GM12864 (cell line): ENCODE measurements at regions not wholly inside any gene's neighbourhood (a gene's known extent, or its start where the extent isn't known, plus 50 kb on each side); places are given as distances from the start of the nearest gene placed in this dataset.

Experiments used
- DNase-seq: peaks from one replicate; pipeline ENCODE4 v3.0.0-alpha.2; 2011; ENCODE audit warnings: low read depth
- H3K4me3 ChIP-seq: 2 replicates; pipeline ENCODE4 v1.5.1; 2011; ENCODE audit warnings: mild to moderate bottlenecking, low read depth, low read length, control low read depth
- TF ChIP-seq, protein P1 (sequence below): IDR thresholded peaks from 2 replicates; pipeline ENCODE4 v1.5.1; 2011; ENCODE audit warnings: low read depth, mild to moderate bottlenecking, moderate library complexity, low read length, control low read depth, inconsistent platforms; ENCODE audit errors: missing control alignments

- no peak for DNase-seq
- TF ChIP-seq, protein P1, sequence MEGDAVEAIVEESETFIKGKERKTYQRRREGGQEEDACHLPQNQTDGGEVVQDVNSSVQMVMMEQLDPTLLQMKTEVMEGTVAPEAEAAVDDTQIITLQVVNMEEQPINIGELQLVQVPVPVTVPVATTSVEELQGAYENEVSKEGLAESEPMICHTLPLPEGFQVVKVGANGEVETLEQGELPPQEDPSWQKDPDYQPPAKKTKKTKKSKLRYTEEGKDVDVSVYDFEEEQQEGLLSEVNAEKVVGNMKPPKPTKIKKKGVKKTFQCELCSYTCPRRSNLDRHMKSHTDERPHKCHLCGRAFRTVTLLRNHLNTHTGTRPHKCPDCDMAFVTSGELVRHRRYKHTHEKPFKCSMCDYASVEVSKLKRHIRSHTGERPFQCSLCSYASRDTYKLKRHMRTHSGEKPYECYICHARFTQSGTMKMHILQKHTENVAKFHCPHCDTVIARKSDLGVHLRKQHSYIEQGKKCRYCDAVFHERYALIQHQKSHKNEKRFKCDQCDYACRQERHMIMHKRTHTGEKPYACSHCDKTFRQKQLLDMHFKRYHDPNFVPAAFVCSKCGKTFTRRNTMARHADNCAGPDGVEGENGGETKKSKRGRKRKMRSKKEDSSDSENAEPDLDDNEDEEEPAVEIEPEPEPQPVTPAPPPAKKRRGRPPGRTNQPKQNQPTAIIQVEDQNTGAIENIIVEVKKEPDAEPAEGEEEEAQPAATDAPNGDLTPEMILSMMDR: no peak
- H3K4me3 ChIP-seq: no peak overlapping the region
Measured at GRCh38 chr4:111605111-111605510, 540.1 kb upstream of the FAM241A start.

- no peak overlapping the region for H3K4me3 ChIP-seq
- no peak for DNase-seq
- TF ChIP-seq, protein P1: no peak
Measured at GRCh38 chr4:111610681-111611080, 534.6 kb upstream of the FAM241A start.

DNA sequence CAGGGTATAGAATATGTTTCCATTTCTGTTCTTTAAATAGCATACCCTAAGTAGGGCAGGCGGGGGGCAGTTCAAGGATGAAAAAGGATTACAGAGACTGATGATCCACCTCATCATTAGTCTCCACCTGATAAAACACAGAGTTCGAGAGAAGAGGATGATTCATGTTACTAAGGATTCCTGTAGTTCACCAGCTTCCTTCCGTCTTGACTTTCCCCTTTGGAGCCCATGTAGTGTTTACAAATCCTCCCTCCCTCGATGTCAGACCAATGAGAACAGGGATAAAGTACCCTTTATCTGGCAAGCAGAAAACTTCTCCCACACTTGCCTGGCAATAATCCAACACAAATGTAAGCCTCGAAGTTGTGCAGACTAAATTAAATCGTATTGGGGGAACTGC lies 526.3 kb upstream of the FAM241A start:
- DNase-seq: no peak
- H3K4me3 ChIP-seq: no peak overlapping the region
- TF ChIP-seq, protein P1: no peak

GRCh38 chr4:111628437-111628836 lies 516.8 kb upstream of the FAM241A start:
- no peak for DNase-seq
- H3K4me3 ChIP-seq: no peak overlapping the region

GRCh38 chr4:111630705-111631104 lies 514.5 kb upstream of the FAM241A start:
- DNase-seq: no peak
- no peak overlapping the region for H3K4me3 ChIP-seq
- TF ChIP-seq, protein P1: no peak

More at GRCh38 chr4:111628437-111628836, 516.8 kb upstream of the FAM241A start:
- TF ChIP-seq, protein P1: no peak

GRCh38 chr4:111631215-111631999 lies 513.8 kb upstream of the FAM241A start:
- DNase-seq: no peak
- H3K4me3 ChIP-seq: no peak overlapping the region
- TF ChIP-seq, protein P1: peak; percentile 44

DNA sequence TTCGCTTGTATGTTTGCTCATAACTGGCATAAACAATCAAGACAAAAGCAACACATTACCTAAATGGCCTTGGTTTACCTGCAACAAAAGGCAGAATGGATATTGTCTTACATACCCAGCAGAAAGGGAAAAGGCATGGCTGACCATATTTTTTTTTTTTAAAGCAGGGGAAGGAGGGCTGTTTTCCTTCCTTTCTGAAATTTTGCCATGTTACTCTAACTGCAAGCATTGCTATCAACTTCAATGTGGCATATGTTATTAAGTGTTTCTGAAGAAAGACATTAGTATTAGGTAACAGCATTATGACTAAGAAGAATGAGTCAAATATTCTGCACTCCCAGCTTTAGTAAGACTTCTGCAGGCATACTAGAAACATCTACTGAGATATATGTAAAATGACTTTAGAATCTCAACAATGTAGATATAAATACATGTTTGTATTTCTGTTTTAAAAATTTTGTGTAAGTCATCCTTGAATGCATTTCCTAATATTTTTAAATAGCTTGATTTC lies 512.6 kb upstream of the FAM241A start:
- no peak for DNase-seq
- TF ChIP-seq, protein P1: no peak
- no peak overlapping the region for H3K4me3 ChIP-seq
